HCT116 (cell line): ENCODE measurements at regions not wholly inside any gene's neighbourhood (a gene's known extent, or its start where the extent isn't known, plus 50 kb on each side); places are given as distances from the start of the nearest gene placed in this dataset.

Experiments used
- CTCF ChIP-seq, 3 experiments: fragments of 200-600 bp in 1 of 3; sonication (generic) in 1 of 3; IDR thresholded peaks in 2 of 3; conservative IDR thresholded peaks in 1 of 3; 2 replicates each; pipeline ENCODE4 v1.5.1; 2012 to 2017; ENCODE audit warnings: low read depth in 2 of 3, low read length in 2 of 3, antibody characterized with exemption in 1 of 3, borderline replicate concordance in 1 of 3, control low read depth in 1 of 3, mild to moderate bottlenecking in 1 of 3, mixed read lengths in 1 of 3, mixed run types in 1 of 3, moderate library complexity in 1 of 3; ENCODE audit not compliant: insufficient read depth in 1 of 3
- EZH2 ChIP-seq: fragments of 200-600 bp; sonication (generic); IDR thresholded peaks from 2 replicates; pipeline ENCODE4 v1.6.1; 2017; ENCODE audit warnings: antibody characterized with exemption, mixed run types
- EZH2phosphoT487 ChIP-seq: fragments of 200-600 bp; IDR thresholded peaks from 2 replicates; pipeline ENCODE4 v1.6.1; 2018; ENCODE audit warnings: antibody characterized with exemption, borderline replicate concordance
- JUND ChIP-seq: IDR thresholded peaks from 2 replicates; pipeline ENCODE4 v1.6.1; 2012
- MAX ChIP-seq: IDR thresholded peaks from 2 replicates; pipeline ENCODE4 v1.6.1; 2012
- POLR2A ChIP-seq: IDR thresholded peaks from 2 replicates; pipeline ENCODE4 v1.7.0; 2011; ENCODE audit warnings: borderline replicate concordance; ENCODE audit not compliant: insufficient read depth, insufficient read length; ENCODE audit errors: extremely low read depth
- POLR2AphosphoS5 ChIP-seq: IDR thresholded peaks from 2 replicates; pipeline ENCODE4 v1.6.1; 2011; ENCODE audit warnings: mild to moderate bottlenecking, low read depth, low read length, moderate library complexity
- RAD21 ChIP-seq: IDR thresholded peaks from 2 replicates; pipeline ENCODE4 v1.6.1; 2012; ENCODE audit warnings: low read depth, mild to moderate bottlenecking
- REST ChIP-seq: IDR thresholded peaks from 2 replicates; pipeline ENCODE4 v1.6.1; 2012; ENCODE audit warnings: low read depth
- SP1 ChIP-seq: IDR thresholded peaks from 2 replicates; pipeline ENCODE4 v1.6.1; 2012; ENCODE audit warnings: low read depth
- SRF ChIP-seq: IDR thresholded peaks from 2 replicates; pipeline ENCODE4 v1.6.1; 2012; ENCODE audit warnings: low read depth
- ZFX ChIP-seq: fragments of 450-650 bp; IDR thresholded peaks from 2 replicates; pipeline ENCODE4 v1.6.1; 2017
- TF ChIP-seq, protein P1 (sequence below): IDR thresholded peaks from 2 replicates; pipeline ENCODE4 v1.6.1; 2011; ENCODE audit warnings: mild to moderate bottlenecking, low read length, moderate library complexity; ENCODE audit not compliant: insufficient replicate concordance; ENCODE audit errors: extremely low read depth

- TF ChIP-seq, protein P1, sequence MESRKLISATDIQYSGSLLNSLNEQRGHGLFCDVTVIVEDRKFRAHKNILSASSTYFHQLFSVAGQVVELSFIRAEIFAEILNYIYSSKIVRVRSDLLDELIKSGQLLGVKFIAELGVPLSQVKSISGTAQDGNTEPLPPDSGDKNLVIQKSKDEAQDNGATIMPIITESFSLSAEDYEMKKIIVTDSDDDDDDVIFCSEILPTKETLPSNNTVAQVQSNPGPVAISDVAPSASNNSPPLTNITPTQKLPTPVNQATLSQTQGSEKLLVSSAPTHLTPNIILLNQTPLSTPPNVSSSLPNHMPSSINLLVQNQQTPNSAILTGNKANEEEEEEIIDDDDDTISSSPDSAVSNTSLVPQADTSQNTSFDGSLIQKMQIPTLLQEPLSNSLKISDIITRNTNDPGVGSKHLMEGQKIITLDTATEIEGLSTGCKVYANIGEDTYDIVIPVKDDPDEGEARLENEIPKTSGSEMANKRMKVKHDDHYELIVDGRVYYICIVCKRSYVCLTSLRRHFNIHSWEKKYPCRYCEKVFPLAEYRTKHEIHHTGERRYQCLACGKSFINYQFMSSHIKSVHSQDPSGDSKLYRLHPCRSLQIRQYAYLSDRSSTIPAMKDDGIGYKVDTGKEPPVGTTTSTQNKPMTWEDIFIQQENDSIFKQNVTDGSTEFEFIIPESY, result no peak
- TF ChIP-seq CTCF (IDR thresholded peaks at IDR 0.05 in 2 of 3, conservative IDR thresholded peaks at IDR 0.05 in 1 of 3; ENCODE audit: borderline replicate concordance in 1 of 3, insufficient read depth in 1 of 3, low read depth in 2 of 3, low read length in 2 of 3) (no peak), POLR2AphosphoS5 (no peak), MAX (no peak), EZH2 (no peak), ZFX (no peak), REST (no peak), RAD21 (no peak), SRF (no peak), EZH2phosphoT487 (no peak), JUND (no peak), SP1 (no peak), POLR2A (no peak)
Measured at GRCh38 chr1:203944651-203945404, 83.4 kb downstream of the SNRPE start.
